H9 (cell line): ENCODE measurements at regions not wholly inside any gene's neighbourhood (a gene's known extent, or its start where the extent isn't known, plus 50 kb on each side); places are given as distances from the start of the nearest gene placed in this dataset.

Experiments used
- DNase-seq: peaks from one replicate; pipeline ENCODE4 v3.0.0-alpha.2; 2017
- H2AFZ ChIP-seq: one replicate; pipeline ENCODE4 v1.6.1; 2013; ENCODE audit warnings: mild to moderate bottlenecking, low read length, control low read depth, moderate library complexity
- H2AK5ac ChIP-seq: 2 replicates; pipeline ENCODE4 v1.6.1; 2013; ENCODE audit warnings: low read length, control low read depth, mixed read lengths; ENCODE audit not compliant: insufficient read length
- H2BK120ac ChIP-seq: one replicate; pipeline ENCODE4 v1.6.1; 2013; ENCODE audit warnings: low read depth, mild to moderate bottlenecking, low read length, control low read depth, inconsistent platforms; ENCODE audit not compliant: poor library complexity, severe bottlenecking
- H2BK12ac ChIP-seq: 2 replicates; pipeline ENCODE4 v1.6.1; 2013; ENCODE audit warnings: low read length, control low read depth, mixed read lengths, low read depth; ENCODE audit not compliant: insufficient read length
- H2BK15ac ChIP-seq: 2 replicates; pipeline ENCODE4 v1.6.1; 2013; ENCODE audit warnings: low read depth, low read length, control low read depth
- H2BK20ac ChIP-seq: one replicate; pipeline ENCODE4 v1.6.1; 2013; ENCODE audit warnings: low read depth, mild to moderate bottlenecking, low read length, control low read depth, inconsistent platforms; ENCODE audit not compliant: poor library complexity, severe bottlenecking
- H2BK5ac ChIP-seq: 2 replicates; pipeline ENCODE4 v1.6.1; 2013; ENCODE audit warnings: low read length, control low read depth, mixed read lengths; ENCODE audit not compliant: insufficient read length
- H3K14ac ChIP-seq: 2 replicates; pipeline ENCODE4 v1.6.1; 2013; ENCODE audit warnings: low read length, control low read depth; ENCODE audit not compliant: insufficient read depth
- H3K18ac ChIP-seq: 2 replicates; pipeline ENCODE4 v1.6.1; 2013; ENCODE audit warnings: low read depth, mild to moderate bottlenecking, mixed read lengths, low read length, control low read depth; ENCODE audit not compliant: insufficient read length
- H3K23ac ChIP-seq: 2 replicates; pipeline ENCODE4 v1.6.1; 2013; ENCODE audit warnings: low read length, control low read depth, mixed read lengths, low read depth; ENCODE audit not compliant: insufficient read length
- H3K23me2 ChIP-seq: 2 replicates; pipeline ENCODE4 v1.6.1; 2013; ENCODE audit warnings: low read depth, mild to moderate bottlenecking, mixed read lengths, low read length, control low read depth; ENCODE audit not compliant: insufficient read length, poor library complexity, severe bottlenecking
- H3K27ac ChIP-seq: 2 replicates; pipeline ENCODE4 v1.5.1; 2013; ENCODE audit warnings: low read length, control low read depth, mixed read lengths, low read depth; ENCODE audit not compliant: insufficient read length
- H3K27me3 ChIP-seq: 2 replicates; pipeline ENCODE4 v1.6.1; 2013; ENCODE audit warnings: low read length, control low read depth, inconsistent platforms; ENCODE audit not compliant: insufficient read depth
- H3K4ac ChIP-seq: 2 replicates; pipeline ENCODE4 v1.6.1; 2013; ENCODE audit warnings: low read depth, mild to moderate bottlenecking, control low read depth, inconsistent platforms, low read length, moderate library complexity
- H3K4me1 ChIP-seq: 2 replicates; pipeline ENCODE4 v1.6.1; 2013; ENCODE audit warnings: low read length, control low read depth, inconsistent platforms; ENCODE audit not compliant: insufficient read depth
- H3K4me2 ChIP-seq: 2 replicates; pipeline ENCODE4 v1.6.1; 2013; ENCODE audit warnings: low read length, control low read depth, mixed read lengths; ENCODE audit not compliant: insufficient read length, insufficient read depth
- H3K56ac ChIP-seq: 2 replicates; pipeline ENCODE4 v1.6.1; 2013; ENCODE audit warnings: low read depth, mild to moderate bottlenecking, mixed read lengths, low read length, control low read depth; ENCODE audit not compliant: insufficient read length
- H3K79me1 ChIP-seq: 2 replicates; pipeline ENCODE4 v1.6.1; 2013; ENCODE audit warnings: low read depth, mild to moderate bottlenecking, moderate library complexity, low read length, control low read depth, inconsistent platforms; ENCODE audit not compliant: insufficient read depth, poor library complexity, severe bottlenecking
- H3K79me2 ChIP-seq: 2 replicates; pipeline ENCODE4 v1.6.1; 2013; ENCODE audit warnings: low read length, control low read depth, inconsistent platforms; ENCODE audit not compliant: insufficient read depth
- H3K9ac ChIP-seq: 2 replicates; pipeline ENCODE4 v1.6.1; 2013; ENCODE audit warnings: low read length, control low read depth, mixed read lengths; ENCODE audit not compliant: insufficient read length; ENCODE audit errors: extremely low read depth
- H3K9me3 ChIP-seq: one replicate; pipeline ENCODE4 v1.6.1; 2013; ENCODE audit warnings: low read depth, low read length, inconsistent platforms; ENCODE audit not compliant: control insufficient read depth
- H3T11ph ChIP-seq: one replicate; pipeline ENCODE4 v1.6.1; 2013; ENCODE audit warnings: mild to moderate bottlenecking, low read length, control low read depth, inconsistent platforms
- H4K20me1 ChIP-seq: one replicate; pipeline ENCODE4 v1.6.1; 2013; ENCODE audit not compliant: control insufficient read depth, insufficient read length, insufficient read depth
- H4K5ac ChIP-seq: 2 replicates; pipeline ENCODE4 v1.6.1; 2013; ENCODE audit warnings: low read depth, mild to moderate bottlenecking, mixed read lengths, low read length, control low read depth; ENCODE audit not compliant: insufficient read length
- H4K8ac ChIP-seq: replicated peaks from 2 replicates; pipeline ENCODE4 v1.6.1; 2013; ENCODE audit warnings: low read length, control low read depth, mixed read lengths, low read depth; ENCODE audit not compliant: insufficient read length
- H4K91ac ChIP-seq: 2 replicates; pipeline ENCODE4 v1.6.1; 2013; ENCODE audit warnings: low read depth, mild to moderate bottlenecking, moderate library complexity, mixed read lengths, low read length, control low read depth; ENCODE audit not compliant: insufficient read length
- H3K27ac Mint-ChIP-seq, 3 experiments: 2 replicates in 2 of 3; 3 replicates in 1 of 3; pipeline ENCODE4 v1.8.0; 2020 to 2021; ENCODE audit warnings: mixed read lengths in 3 of 3, mild to moderate bottlenecking in 1 of 3, moderate library complexity in 1 of 3
- H3K27me3 Mint-ChIP-seq: 2 replicates; pipeline ENCODE4 v1.8.0; 2021; ENCODE audit warnings: low read depth, mild to moderate bottlenecking, moderate library complexity, mixed read lengths
- H3K36me3 Mint-ChIP-seq, 3 experiments: 2 replicates in 2 of 3; 3 replicates in 1 of 3; pipeline ENCODE4 v1.8.0; 2020 to 2021; ENCODE audit warnings: low read depth in 3 of 3, mixed read lengths in 3 of 3; ENCODE audit not compliant: insufficient read depth in 1 of 3
- H3K4me1 Mint-ChIP-seq, 2 experiments: 2 replicates each; pipeline ENCODE4 v1.8.0; 2020; ENCODE audit warnings: mixed read lengths in 2 of 2
- H3K4me3 Mint-ChIP-seq, 2 experiments: 2 replicates in 1 of 2; 3 replicates in 1 of 2; pipeline ENCODE4 v1.8.0; 2020 to 2021; ENCODE audit warnings: mild to moderate bottlenecking in 2 of 2, mixed read lengths in 2 of 2, moderate library complexity in 1 of 2
- H3K9me3 Mint-ChIP-seq, 2 experiments: 2 replicates in 1 of 2; 3 replicates in 1 of 2; pipeline ENCODE4 v1.8.0; 2020; ENCODE audit warnings: mild to moderate bottlenecking in 2 of 2, mixed read lengths in 2 of 2, moderate library complexity in 1 of 2
- CTCF ChIP-seq: fragments of 200-600 bp; sonication (generic); conservative IDR thresholded peaks from 3 replicates; pipeline ENCODE4 v1.8.0; 2021; ENCODE audit warnings: antibody characterized with exemption, mild to moderate bottlenecking
- WGBS: extraction: QIAGEN DNeasy Blood & Tissue Kit; methylation state at CpG from one replicate; pipeline ENCODE4 v1.1.7; 2013; ENCODE audit warnings: missing lambda C conversion rate, low lambda C conversion rate, mixed read lengths; ENCODE audit not compliant: insufficient read length; ENCODE audit errors: extremely low coverage; 5-methylcytosine and 5-hydroxymethylcytosine counted together

GRCh38 chr11:56887940-56888339, 100.8 kb upstream of the OR5AK2 start:
- H2AK5ac ChIP-seq: no peak overlapping the region
- no peak for DNase-seq
- no peak overlapping the region for H2BK12ac ChIP-seq
- Mint-ChIP-seq H3K4me1 (peaks cover 3 to 6% of the 10 kb centered on the region in 2 experiments; a peak in 2 of 4 replicates), H3K27me3 (no peaks in the 10 kb centered on the region), H3K9me3 (no peaks in the 10 kb centered on the region), H3K36me3 (no peaks in the 10 kb centered on the region), H3K27ac (no peak overlapping the region), H3K4me3 (no peak overlapping the region)
- H3K9ac ChIP-seq: no peak overlapping the region
- no peak overlapping the region for H2BK120ac ChIP-seq
- no peak overlapping the region for H3K23ac ChIP-seq
- H3K14ac ChIP-seq: no peak overlapping the region
- peaks cover 4% of the 10 kb centered on the region for H3K9me3 ChIP-seq
- no peak overlapping the region for H3T11ph ChIP-seq
- H4K91ac ChIP-seq: no peak overlapping the region
- no peaks in the 10 kb centered on the region for H3K23me2 ChIP-seq
- H3K4me2 ChIP-seq: no peak overlapping the region
- H3K27me3 ChIP-seq: no peaks in the 10 kb centered on the region
- H3K79me1 ChIP-seq: no peaks in the 10 kb centered on the region
- no peak overlapping the region for H2BK20ac ChIP-seq
- no peaks in the 10 kb centered on the region for H3K79me2 ChIP-seq
- H4K20me1 ChIP-seq: no peaks in the 10 kb centered on the region
- no peaks in the 10 kb centered on the region for H3K4me1 ChIP-seq
- no peak overlapping the region for H4K5ac ChIP-seq
- H3K18ac ChIP-seq: no peak overlapping the region
- no peak overlapping the region for H3K56ac ChIP-seq
- no peak overlapping the region for H2BK5ac ChIP-seq
- H4K8ac ChIP-seq: no peak overlapping the region
- TF ChIP-seq CTCF: no peak
- H3K4ac ChIP-seq: no peak overlapping the region
- WGBS: no CpG with 5 or more reads among the region's 3 CpGs
- no peak overlapping the region for H2AFZ ChIP-seq
- H2BK15ac ChIP-seq: no peak overlapping the region
- H3K27ac ChIP-seq: no peak overlapping the region
